GM06990 (cell line): ENCODE measurements at regions not wholly inside any gene's neighbourhood (a gene's known extent, or its start where the extent isn't known, plus 50 kb on each side); places are given as distances from the start of the nearest gene placed in this dataset.

Experiments
- DNase-seq: peaks from one replicate; pipeline ENCODE4 v3.0.0-alpha.2; 2011; ENCODE audit not compliant: insufficient read length; ENCODE audit errors: extremely low read depth
- H3K27me3 ChIP-seq: replicated peaks from 2 replicates; pipeline ENCODE4 v1.6.0; 2011; ENCODE audit warnings: low read length; ENCODE audit not compliant: control insufficient read depth, insufficient read depth
- H3K36me3 ChIP-seq: 2 replicates; pipeline ENCODE4 v1.5.1; 2011; ENCODE audit warnings: low read length; ENCODE audit not compliant: control insufficient read depth, insufficient read depth
- H3K4me3 ChIP-seq: replicated peaks from 2 replicates; pipeline ENCODE4 v1.5.1; 2011; ENCODE audit warnings: low read depth, mild to moderate bottlenecking, control low read depth, low read length
- CTCF ChIP-seq: IDR thresholded peaks from 2 replicates; pipeline ENCODE4 v1.5.1; 2011; ENCODE audit warnings: low read length, control low read depth, mild to moderate bottlenecking, inconsistent platforms; ENCODE audit not compliant: insufficient read depth, poor library complexity, severe bottlenecking

DNA sequence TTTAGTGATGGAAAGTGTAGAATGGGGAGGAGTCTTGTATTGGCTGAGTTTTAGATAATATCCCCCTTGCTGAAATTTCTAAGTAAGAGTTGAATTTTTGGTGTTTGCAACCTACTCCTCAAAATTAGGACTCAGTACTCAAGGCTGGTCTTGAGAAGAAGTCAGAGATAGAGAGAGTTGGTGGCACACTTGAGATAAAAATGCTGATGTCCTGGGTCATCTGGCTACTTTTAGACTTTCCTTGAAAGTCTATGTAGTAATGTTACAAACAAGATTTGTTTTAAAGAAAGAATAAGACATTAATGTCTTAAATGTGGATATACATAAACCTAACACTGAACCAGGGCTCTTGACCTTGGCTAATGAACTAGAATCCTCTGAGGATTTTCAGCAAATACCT, 62.5 kb upstream of the MLIP start:
- Histone ChIP-seq H3K36me3 (no peaks in the 10 kb centered on the region), H3K27me3 (no peaks in the 10 kb centered on the region; the same call in 1 of the 2 replicates), H3K4me3 (no peak overlapping the region)
- TF ChIP-seq CTCF: no peak
- no peak for DNase-seq

GRCh38 chr6:54050750-54051149, 60.5 kb upstream of the MLIP start:
- DNase-seq: no peak
- TF ChIP-seq CTCF: no peak
- H3K4me3 ChIP-seq: no peak overlapping the region
- H3K27me3 ChIP-seq: no peaks in the 10 kb centered on the region; the same call in 1 of the 2 replicates
- H3K36me3 ChIP-seq: no peaks in the 10 kb centered on the region

DNA sequence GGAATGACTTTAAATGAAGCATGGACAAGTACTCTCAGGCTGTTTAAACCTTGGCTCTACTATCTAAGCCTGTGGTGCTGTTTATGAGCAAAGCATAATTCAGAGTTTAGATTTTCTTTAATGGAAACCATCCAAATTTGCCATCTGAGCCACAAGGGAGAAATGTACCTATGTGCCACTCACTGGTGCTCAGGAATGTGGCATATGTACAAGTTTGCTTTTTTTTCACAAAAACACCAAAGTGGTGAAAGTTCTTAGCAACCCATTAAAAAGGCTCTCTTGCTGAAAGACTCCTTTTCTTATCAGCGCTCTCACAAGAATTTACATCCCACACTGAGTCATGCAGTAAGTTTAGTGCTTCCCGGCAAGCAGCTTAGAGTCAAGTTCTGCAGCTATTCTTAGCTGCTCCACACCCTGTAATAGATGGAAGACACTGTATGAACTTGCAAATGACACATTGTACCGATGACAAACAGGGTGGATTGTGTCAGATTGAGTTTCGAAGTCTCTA, 57.3 kb upstream of the MLIP start:
- Histone ChIP-seq H3K27me3 (no peaks in the 10 kb centered on the region), H3K36me3 (no peaks in the 10 kb centered on the region), H3K4me3 (no peak overlapping the region)
- no peak for DNase-seq
- TF ChIP-seq CTCF: no peak

GRCh38 chr6:54056105-54056504, 55.1 kb upstream of the MLIP start:
- TF ChIP-seq CTCF: no peak
- no peak for DNase-seq
- no peak overlapping the region for H3K4me3 ChIP-seq
- H3K36me3 ChIP-seq: no peaks in the 10 kb centered on the region
- no peaks in the 10 kb centered on the region for H3K27me3 ChIP-seq

GRCh38 chr6:54057058-54057457, 54.2 kb upstream of the MLIP start:
- Histone ChIP-seq H3K27me3 (no peaks in the 10 kb centered on the region), H3K4me3 (no peak overlapping the region), H3K36me3 (no peaks in the 10 kb centered on the region)
- no peak for DNase-seq
- no peak for TF ChIP-seq CTCF

GRCh38 chr6:54058236-54058635, 53.0 kb upstream of the MLIP start:
- Histone ChIP-seq H3K27me3 (no peaks in the 10 kb centered on the region), H3K36me3 (no peaks in the 10 kb centered on the region), H3K4me3 (no peak overlapping the region)
- TF ChIP-seq CTCF: no peak
- no peak for DNase-seq
